NCI-H69 (cell line): ENCODE measurements at regions not wholly inside any gene's neighbourhood (a gene's known extent, or its start where the extent isn't known, plus 50 kb on each side); places are given as distances from the start of the nearest gene placed in this dataset.

Experiments
- DNase-seq: peaks from one replicate; lab custom pipeline; 2025; lab: John Stamatoyannopoulos, UW

DNA sequence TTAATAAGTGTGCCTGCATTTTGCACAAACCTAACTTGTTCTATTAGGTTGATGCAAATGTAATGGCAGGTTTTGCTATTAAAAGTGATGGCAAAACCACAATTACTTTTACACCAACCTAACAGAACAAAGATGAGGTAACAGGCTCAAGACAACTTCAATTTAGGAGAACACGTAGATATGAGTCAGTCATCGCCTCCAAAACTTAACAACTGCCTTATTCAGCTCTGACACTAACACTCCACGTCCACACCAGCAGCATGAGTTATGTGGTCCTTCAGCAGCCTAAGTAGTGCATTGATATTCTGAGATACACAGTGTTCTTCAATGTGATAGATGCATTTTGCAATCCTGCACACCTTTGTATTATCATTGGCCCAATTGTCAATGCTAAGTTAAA, 1175.1 kb upstream of the ACVR2A start:
- DNase-seq: no peak

GRCh38 chr2:146666340-146666739, 1178.5 kb upstream of the ACVR2A start:
- no peak for DNase-seq

- no peak for DNase-seq
These were observed 1179.0 kb upstream of the ACVR2A start for GRCh38 chr2:146665800-146666199.

DNA sequence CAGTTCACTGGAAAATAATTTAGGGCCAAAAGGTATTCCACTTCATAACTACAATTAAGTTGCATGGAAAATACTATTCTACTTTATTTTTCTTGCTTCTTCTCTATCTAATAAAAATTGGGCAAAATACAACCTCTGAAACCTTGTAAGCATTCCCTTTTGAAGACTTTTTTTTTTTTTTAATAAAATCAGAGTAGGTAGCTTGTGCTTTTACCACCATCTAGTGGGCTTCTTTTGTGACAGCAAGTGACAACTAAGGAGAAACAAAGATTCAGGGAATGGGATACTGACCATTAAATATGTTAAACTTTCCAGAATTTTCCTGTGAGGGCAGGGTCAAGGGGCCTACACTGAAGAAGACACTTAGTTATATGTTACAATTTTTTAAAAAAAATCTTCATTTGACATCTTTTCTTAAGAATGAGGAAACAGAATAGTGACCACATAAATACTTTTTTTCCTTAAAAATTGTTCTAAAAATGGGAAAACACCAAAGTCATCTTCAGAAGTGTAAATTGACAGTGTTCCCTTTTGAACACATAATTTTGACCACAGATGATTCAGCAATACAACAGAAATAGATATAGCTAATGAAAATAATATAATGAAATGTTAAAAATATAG, 1183.2 kb upstream of the ACVR2A start:
- DNase-seq: peak; percentile 16

- DNase-seq: no peak
These were observed 1184.9 kb upstream of the ACVR2A start for GRCh38 chr2:146659976-146660375.

GRCh38 chr2:146652311-146652710, 1192.5 kb upstream of the ACVR2A start:
- no peak for DNase-seq

GRCh38 chr2:146651361-146651760, 1193.5 kb upstream of the ACVR2A start:
- DNase-seq: no peak

GRCh38 chr2:146642066-146642465, 1202.8 kb upstream of the ACVR2A start:
- DNase-seq: peak; percentile 1

DNA sequence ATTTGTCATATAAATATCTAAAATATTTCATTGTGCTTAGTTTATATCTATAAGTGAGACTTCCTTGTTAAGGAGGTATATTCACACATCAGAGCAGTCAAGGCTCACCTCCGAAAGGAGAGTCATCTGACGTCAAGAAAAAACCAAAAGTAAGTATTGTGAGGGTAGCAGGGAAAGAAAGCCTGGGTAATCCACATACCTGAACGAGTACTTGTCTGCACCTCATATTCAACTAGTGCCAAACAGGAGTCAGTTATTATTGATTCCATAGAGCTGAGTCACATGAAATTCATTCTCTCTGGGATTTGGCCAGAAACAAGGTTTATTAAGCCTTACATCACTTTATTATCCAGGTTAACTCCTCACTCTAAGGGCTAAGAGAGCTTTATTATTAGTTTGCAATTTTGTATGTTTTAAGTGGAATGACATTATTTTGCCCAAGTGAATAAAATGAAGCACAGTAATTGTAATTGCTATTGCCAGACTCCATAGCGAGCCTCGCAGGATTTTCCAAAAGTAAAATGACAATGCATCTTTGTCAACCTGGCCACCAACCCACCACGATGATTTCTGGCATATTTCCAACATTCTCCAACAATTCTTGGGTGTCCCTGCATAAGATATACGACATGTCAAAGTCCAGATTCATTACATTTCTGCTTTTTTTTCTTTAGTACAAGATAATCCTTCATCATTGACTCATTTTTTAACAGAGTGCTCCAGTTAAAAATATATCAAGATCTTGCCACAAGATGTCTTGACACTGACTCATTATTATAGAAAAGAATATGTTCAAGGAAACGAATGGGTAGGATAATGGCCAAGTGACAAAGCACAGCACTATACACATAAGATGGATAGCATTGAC, 1210.4 kb upstream of the ACVR2A start:
- DNase-seq: no peak

DNA sequence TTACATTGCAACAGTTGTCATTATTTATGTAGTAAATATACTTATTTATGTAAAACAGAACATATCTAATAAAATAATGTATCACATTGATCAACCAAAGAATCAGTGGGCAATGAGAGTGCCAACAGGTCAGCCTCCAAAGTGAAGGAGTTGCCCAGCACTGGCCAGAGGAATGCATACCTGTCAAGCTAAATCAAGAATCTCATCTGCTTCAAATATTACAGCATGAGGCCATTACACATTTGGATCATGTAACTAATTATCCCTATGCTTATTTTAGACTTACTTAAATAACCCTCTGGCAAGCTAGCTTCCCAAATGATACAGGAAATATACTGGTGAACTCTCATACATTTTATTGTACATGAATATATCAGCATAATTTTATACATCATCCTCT, 1211.7 kb upstream of the ACVR2A start:
- DNase-seq: no peak

GRCh38 chr2:146632707-146633106, 1212.1 kb upstream of the ACVR2A start:
- no peak for DNase-seq

- DNase-seq: peak; percentile 3
These were observed 1220.2 kb upstream of the ACVR2A start for GRCh38 chr2:146624430-146625160.

DNA sequence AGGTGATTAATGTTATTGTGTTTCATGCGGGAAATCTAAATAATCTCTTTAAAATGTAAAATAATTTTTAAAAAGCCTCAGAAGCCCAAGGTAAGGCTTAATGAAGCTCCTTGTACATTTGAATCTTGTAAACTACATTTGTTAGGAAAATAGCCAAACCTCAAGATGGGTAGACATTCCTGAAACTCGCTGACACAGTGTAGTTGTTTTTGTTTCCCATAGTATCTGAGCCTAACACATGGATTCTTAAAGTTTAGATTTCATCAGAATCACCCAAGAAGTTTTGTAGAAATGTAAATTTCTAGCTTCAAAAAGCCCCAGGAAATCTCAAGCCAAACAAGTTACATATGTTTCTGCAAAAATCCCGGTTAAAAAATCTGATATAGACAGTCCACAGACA, 1221.1 kb upstream of the ACVR2A start:
- DNase-seq: no peak

GRCh38 chr2:146621656-146622055, 1223.2 kb upstream of the ACVR2A start:
- no peak for DNase-seq

- DNase-seq: peak; percentile 12
These were observed 1229.1 kb upstream of the ACVR2A start for GRCh38 chr2:146615778-146616177.

- DNase-seq: no peak
These were observed 1236.3 kb upstream of the ACVR2A start for GRCh38 chr2:146608490-146608889.

DNA sequence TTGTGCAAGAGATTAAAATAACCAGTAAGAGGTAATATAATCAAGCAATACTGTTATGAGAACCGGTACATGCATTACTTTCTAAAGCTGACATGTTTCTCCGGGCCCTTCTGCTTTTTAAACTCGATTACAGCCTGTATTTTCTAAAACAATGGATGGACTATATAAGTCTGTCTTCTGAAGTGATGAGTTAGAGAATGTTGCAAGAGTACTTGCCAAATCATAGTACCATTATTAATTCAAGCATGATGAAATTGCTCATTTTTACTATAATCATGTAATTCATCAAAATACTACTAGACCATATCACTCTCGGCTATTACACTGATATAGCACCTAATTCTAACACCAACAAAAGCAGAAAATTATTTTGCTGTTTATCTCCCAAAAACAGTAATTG, 1240.3 kb upstream of the ACVR2A start:
- DNase-seq: no peak

- no peak for DNase-seq
These were observed 1242.0 kb upstream of the ACVR2A start for GRCh38 chr2:146602856-146603255.

DNA sequence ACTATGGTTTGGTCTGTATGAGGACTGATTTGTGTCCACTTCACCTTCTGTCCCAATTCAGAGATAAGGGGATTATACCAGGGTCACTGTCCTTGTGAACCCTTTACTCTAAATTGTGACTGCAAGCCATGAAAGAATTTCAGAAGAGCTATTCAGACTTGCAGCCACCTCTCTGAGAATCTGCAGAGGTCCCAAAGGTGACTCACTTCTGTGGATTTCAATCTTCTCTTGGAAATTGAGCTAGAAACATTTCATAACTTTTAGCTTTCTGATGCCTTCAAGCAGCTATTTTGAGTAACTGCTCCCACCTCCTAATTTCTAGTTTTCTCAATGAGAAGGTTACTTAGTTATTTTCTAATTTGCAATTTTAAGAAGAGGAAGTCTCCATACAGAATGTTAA, 1242.4 kb upstream of the ACVR2A start:
- DNase-seq: no peak

DNA sequence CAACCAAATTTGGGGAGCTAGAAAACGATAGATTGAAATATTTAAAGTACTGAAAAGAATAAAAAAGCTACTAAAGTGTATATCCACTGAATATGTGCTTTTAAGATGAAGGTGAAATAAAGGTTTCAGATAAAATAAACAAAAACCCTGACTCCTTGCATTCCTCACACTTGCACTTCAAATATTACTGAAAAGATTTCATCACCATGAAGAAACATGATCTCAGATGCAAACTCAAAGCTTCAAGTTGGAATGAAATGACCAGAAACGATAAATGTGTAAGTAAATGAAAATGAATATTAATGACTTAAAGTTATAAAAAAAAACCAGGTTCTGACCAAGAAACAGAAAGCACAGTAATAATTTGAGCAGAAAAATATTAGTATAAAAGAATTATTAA, 1246.0 kb upstream of the ACVR2A start:
- no peak for DNase-seq

DNA sequence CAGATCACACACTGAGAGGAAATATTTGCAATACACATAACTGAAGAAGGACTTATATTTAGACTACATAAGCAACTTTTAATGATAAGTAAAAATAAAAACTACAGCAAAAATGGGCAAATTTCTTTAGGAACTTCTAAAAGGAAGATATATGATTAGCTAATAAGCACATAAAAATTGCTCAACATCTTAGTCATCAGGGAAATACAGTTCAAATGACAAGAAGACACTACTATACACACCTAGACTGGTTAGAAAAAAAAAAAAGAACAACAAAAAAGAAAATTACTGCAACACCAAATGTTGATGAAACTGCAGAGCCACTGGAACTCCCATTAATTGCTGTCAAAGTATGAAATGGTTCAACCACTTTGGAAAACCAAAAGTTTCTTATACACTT, 1247.5 kb upstream of the ACVR2A start:
- no peak for DNase-seq

- no peak for DNase-seq
These were observed 1252.9 kb upstream of the ACVR2A start for GRCh38 chr2:146591908-146592307.

GRCh38 chr2:146587291-146587713, 1257.5 kb upstream of the ACVR2A start:
- DNase-seq: no peak
